Liver (tissue), 8 donors: ENCODE measurements at regions not wholly inside any gene's neighbourhood (a gene's known extent, or its start where the extent isn't known, plus 50 kb on each side); places are given as distances from the start of the nearest gene placed in this dataset.

Source experiments
- DNase-seq: peaks from one replicate; pipeline ENCODE4 v3.0.0-alpha.2; 2017; ENCODE audit warnings: low spot score
- H3K27ac ChIP-seq, 2 donors: one replicate each; pipeline ENCODE4 v1.7.0; 2013; ENCODE audit warnings: inconsistent platforms in 2 of 2, low read length in 2 of 2, control low read depth in 1 of 2, low read depth in 1 of 2, mild to moderate bottlenecking in 1 of 2
- H3K27me3 ChIP-seq, 4 donors: one replicate each; pipeline versions ENCODE4 v1.6.1 to v1.7.0; 2013; ENCODE audit warnings: low read length in 3 of 4, inconsistent platforms in 1 of 4, mild to moderate bottlenecking in 1 of 4, moderate library complexity in 1 of 4; ENCODE audit not compliant: control insufficient read depth in 4 of 4, insufficient read depth in 4 of 4
- H3K36me3 ChIP-seq, 4 donors: one replicate each; pipeline versions ENCODE4 v1.6.1 to v1.7.0; 2013; ENCODE audit warnings: low read length in 3 of 4, mild to moderate bottlenecking in 3 of 4, low read depth in 1 of 4, moderate library complexity in 1 of 4; ENCODE audit not compliant: control insufficient read depth in 4 of 4, insufficient read depth in 3 of 4
- H3K4me1 ChIP-seq, 4 donors: one replicate each; pipeline versions ENCODE4 v1.6.1 to v1.7.0; 2013; ENCODE audit warnings: low read length in 3 of 4, mild to moderate bottlenecking in 3 of 4, moderate library complexity in 1 of 4; ENCODE audit not compliant: control insufficient read depth in 4 of 4, insufficient read depth in 4 of 4
- H3K4me3 ChIP-seq, 3 donors: one replicate each; pipeline versions ENCODE4 v1.6.1 to v1.7.0; 2013; ENCODE audit warnings: low read length in 3 of 3, control low read depth in 1 of 3, low read depth in 1 of 3, mild to moderate bottlenecking in 1 of 3
- H3K9ac ChIP-seq, 2 donors: one replicate each; pipeline ENCODE4 v1.7.0; 2013; ENCODE audit warnings: low read length in 2 of 2, mild to moderate bottlenecking in 2 of 2, moderate library complexity in 2 of 2, control low read depth in 1 of 2, low read depth in 1 of 2
- H3K9me3 ChIP-seq, 4 donors: one replicate each; pipeline versions ENCODE4 v1.6.1 to v1.7.0; 2013; ENCODE audit warnings: low read length in 3 of 4; ENCODE audit not compliant: control insufficient read depth in 4 of 4
- CTCF ChIP-seq: fragments of 150-350 bp; IDR thresholded peaks from 2 replicates; pipeline ENCODE4 v1.5.1; 2017; ENCODE audit warnings: improper control_type of control experiment, low read depth, low read length; ENCODE audit not compliant: missing input control
- EGR1 ChIP-seq, 2 donors: IDR thresholded peaks; 2 replicates each; pipeline ENCODE4 v1.6.1; 2016 to 2018; ENCODE audit warnings: antibody characterized with exemption in 2 of 2, low read depth in 2 of 2
- FOXA1 ChIP-seq: IDR thresholded peaks from 2 replicates; pipeline ENCODE4 v1.6.1; 2016; ENCODE audit warnings: antibody characterized with exemption
- FOXA2 ChIP-seq: IDR thresholded peaks from 2 replicates; pipeline ENCODE4 v1.6.1; 2016; ENCODE audit warnings: antibody characterized with exemption
- GABPA ChIP-seq, 2 donors: IDR thresholded peaks in 1 of 2; conservative IDR thresholded peaks in 1 of 2; 2 replicates each; pipeline ENCODE4 v1.6.1; 2016; ENCODE audit warnings: antibody characterized with exemption in 2 of 2, mild to moderate bottlenecking in 1 of 2, moderate library complexity in 1 of 2
- HNF4A ChIP-seq, 2 donors: conservative IDR thresholded peaks; 2 replicates each; pipeline ENCODE4 v1.6.1; 2016; ENCODE audit warnings: antibody characterized with exemption in 2 of 2, mild to moderate bottlenecking in 2 of 2
- HNF4G ChIP-seq: IDR thresholded peaks from 2 replicates; pipeline ENCODE4 v1.6.1; 2016; ENCODE audit warnings: antibody characterized with exemption
- JUND ChIP-seq, 2 donors: IDR thresholded peaks; 2 replicates each; pipeline ENCODE4 v1.6.1; 2016; ENCODE audit warnings: antibody characterized with exemption in 2 of 2
- MAX ChIP-seq: IDR thresholded peaks from 2 replicates; pipeline ENCODE4 v1.6.1; 2016; ENCODE audit warnings: antibody characterized with exemption
- NR2F2 ChIP-seq: IDR thresholded peaks from 2 replicates; pipeline ENCODE4 v1.6.1; 2016; ENCODE audit warnings: antibody characterized with exemption
- RAD21 ChIP-seq, 2 donors: IDR thresholded peaks; 2 replicates each; pipeline ENCODE4 v1.6.1; 2016; ENCODE audit warnings: antibody characterized with exemption in 2 of 2, mild to moderate bottlenecking in 2 of 2
- REST ChIP-seq: IDR thresholded peaks from 2 replicates; pipeline ENCODE4 v1.6.1; 2016; ENCODE audit warnings: antibody characterized with exemption, mild to moderate bottlenecking
- RXRA ChIP-seq, 2 donors: IDR thresholded peaks; 2 replicates each; pipeline ENCODE4 v1.6.1; 2017 to 2018; ENCODE audit warnings: antibody characterized with exemption in 2 of 2, mild to moderate bottlenecking in 1 of 2
- SP1 ChIP-seq: IDR thresholded peaks from 2 replicates; pipeline ENCODE4 v1.6.1; 2018; ENCODE audit warnings: antibody characterized with exemption, mild to moderate bottlenecking
- TAF1 ChIP-seq: conservative IDR thresholded peaks from 2 replicates; pipeline ENCODE4 v1.6.1; 2016; ENCODE audit warnings: antibody characterized with exemption, mild to moderate bottlenecking
- YY1 ChIP-seq: IDR thresholded peaks from 2 replicates; pipeline ENCODE4 v1.6.1; 2016; ENCODE audit warnings: antibody characterized with exemption, mild to moderate bottlenecking
- ZBTB33 ChIP-seq: IDR thresholded peaks from 2 replicates; pipeline ENCODE4 v1.6.1; 2016; ENCODE audit warnings: antibody characterized with exemption
- WGBS: extraction: QIAGEN DNeasy Blood & Tissue Kit; methylation state at CpG from one replicate; pipeline ENCODE4 v1.1.7; 2013; 5-methylcytosine and 5-hydroxymethylcytosine counted together
- TF ChIP-seq, protein P1 (sequence below): IDR thresholded peaks from 2 replicates; pipeline ENCODE4 v1.6.1; 2016; ENCODE audit warnings: antibody characterized with exemption
- donor health status: healthy.
- donor health status: healthy.
- donor health status: healthy.
- donor health status: healthy.
- donor health status: healthy.

DNA sequence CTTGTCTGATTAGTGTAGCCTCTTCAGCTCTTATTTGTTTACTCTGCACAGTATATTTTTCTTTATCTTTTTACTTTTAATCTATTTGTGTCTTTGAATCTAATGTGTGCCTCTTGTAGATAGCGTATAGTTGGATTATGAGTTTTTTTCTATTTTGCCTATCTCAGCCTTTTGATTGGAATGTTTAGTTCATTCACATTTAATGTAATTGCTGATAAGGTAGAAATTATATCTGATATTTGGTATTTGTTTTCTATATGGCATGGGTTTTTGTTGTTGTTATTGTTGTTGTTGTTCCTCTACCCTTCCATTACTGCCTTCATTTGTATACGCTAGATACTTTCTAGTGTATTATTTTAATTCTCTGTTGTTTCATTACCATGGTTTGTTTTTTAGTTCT lies 131.7 kb upstream of the GRIK3 start:
- Histone ChIP-seq H3K9me3 (peaks cover 0 to 4% (median 2%) of the 10 kb centered on the region in 4 donors), H3K27me3 (peaks cover 0 to 9% (median 0%) of the 10 kb centered on the region in 4 donors), H3K9ac (no peak overlapping the region), H3K36me3 (no peaks in the 10 kb centered on the region), H3K4me1 (no peaks in the 10 kb centered on the region), H3K4me3 (no peak overlapping the region), H3K27ac (no peak overlapping the region)
- WGBS: 93% methylated on average over 2 of the region's 2 CpGs
- DNase-seq: no peak
- no peak for TF ChIP-seq CTCF
- TF ChIP-seq FOXA2: no peak
- TF ChIP-seq, protein P1, sequence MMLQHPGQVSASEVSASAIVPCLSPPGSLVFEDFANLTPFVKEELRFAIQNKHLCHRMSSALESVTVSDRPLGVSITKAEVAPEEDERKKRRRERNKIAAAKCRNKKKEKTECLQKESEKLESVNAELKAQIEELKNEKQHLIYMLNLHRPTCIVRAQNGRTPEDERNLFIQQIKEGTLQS: no peak
- TF ChIP-seq JUND (IDR thresholded peaks at IDR 0.05): no peak
- no peak for TF ChIP-seq RAD21 (IDR thresholded peaks at IDR 0.05)
- no peak for TF ChIP-seq FOXA1
- TF ChIP-seq SP1: no peak
- no peak for TF ChIP-seq YY1
- no peak for TF ChIP-seq REST
- no peak for TF ChIP-seq RXRA (IDR thresholded peaks at IDR 0.05)
- TF ChIP-seq GABPA (IDR thresholded peaks at IDR 0.05 in 1 of 2, conservative IDR thresholded peaks at IDR 0.05 in 1 of 2): no peak
- TF ChIP-seq MAX: no peak
- no peak for TF ChIP-seq ZBTB33
- TF ChIP-seq HNF4A (conservative IDR thresholded peaks at IDR 0.05): no peak
- TF ChIP-seq NR2F2: no peak
- no peak for TF ChIP-seq HNF4G
- no peak for TF ChIP-seq EGR1 (IDR thresholded peaks at IDR 0.05; ENCODE audit: low read depth in 2 of 2)
- no peak for TF ChIP-seq TAF1
